Epithelial cell of prostate (primary cell): ENCODE measurements at regions not wholly inside any gene's neighbourhood (a gene's known extent, or its start where the extent isn't known, plus 50 kb on each side); places are given as distances from the start of the nearest gene placed in this dataset.

Experiments used
- DNase-seq: peaks from one replicate; pipeline ENCODE4 v3.0.0-alpha.2; 2011; ENCODE audit warnings: low read depth, low spot score
- H3K27ac ChIP-seq: fragments of 450-650 bp; 2 replicates; pipeline ENCODE4 v1.5.1; 2017; ENCODE audit warnings: mild to moderate bottlenecking

DNA sequence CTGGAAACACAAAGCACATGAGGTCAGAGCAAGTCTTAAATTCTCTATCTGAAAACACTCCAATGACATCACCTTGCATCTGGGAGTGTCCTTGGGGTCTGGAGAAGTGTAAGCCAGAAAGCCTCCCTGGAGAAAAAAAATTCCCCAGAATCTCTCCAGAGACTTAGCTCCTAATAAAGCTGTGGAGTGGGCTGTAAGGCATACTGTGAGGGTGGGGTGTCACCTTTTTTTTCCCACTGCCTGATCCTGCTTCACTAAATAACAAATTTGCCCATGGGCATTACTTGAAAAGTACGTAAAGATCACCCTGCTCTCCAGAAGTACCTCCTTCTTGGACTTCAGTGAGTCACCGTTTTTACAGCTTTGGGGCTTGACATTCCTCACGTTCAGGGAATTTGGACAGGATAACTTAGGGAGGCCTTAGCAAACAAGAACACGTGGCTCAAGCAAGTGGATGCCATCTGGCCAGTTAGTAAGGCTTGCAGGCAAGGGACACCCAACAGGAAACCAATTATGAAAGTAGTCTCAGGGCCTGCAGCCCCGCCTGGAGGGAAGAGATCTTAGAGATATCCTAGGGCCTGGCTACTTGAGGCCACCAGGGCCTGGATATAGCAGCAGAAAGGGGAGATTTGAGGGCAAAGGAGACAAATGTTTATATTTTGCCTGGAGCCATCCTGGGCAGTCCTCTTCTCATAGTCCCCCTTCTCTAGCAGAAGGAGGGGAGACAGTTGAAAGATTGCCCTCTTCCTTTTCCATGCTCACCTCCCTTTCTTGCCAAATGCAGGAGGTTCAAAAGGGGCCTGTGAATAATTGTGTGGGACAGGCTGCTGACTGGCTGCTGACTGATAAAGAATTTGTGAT, 60.1 kb upstream of the PLAC1 start:
- H3K27ac ChIP-seq: peak overlapping the region; percentile 10
- DNase-seq: peak; percentile 49

DNA sequence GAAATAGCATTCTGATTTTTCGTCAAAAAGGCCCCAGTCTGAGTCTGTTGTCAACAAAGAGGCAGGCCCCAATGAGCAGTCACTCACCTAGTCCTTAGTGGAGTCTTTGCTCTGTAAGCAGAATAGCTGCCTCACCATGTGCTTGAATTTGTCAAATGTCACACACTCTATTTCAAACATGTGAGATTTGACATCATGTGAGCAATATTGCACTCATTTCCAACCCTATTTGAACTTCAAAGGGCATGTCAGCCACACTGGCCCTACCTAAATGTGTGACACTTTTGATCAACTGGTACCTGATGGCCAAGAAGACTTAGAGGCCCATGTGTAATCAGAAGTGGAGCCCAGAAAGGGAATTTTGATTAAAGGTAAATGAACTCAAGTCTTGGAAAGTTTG, 59.4 kb upstream of the PLAC1 start:
- H3K27ac ChIP-seq: no peak overlapping the region
- no peak for DNase-seq

DNA sequence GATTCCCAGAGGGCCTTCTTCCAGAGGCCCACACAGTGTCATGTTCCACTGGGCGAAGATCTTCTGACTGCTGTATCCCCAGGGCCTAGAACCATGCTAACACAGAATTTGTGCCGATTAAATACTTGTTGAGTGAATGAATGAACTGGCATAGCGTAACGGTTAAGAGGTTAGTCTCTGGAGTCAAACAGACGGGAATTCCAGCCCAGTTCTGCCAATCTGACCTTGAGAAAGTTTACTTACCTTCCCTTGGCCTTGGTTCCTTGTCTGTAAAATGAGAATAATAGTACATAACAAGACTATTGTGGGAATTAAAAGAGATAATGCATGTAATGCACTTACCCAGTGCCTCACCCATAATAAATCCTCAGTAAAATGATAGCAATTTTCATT, 58.3 kb upstream of the PLAC1 start:
- DNase-seq: no peak
- no peak overlapping the region for H3K27ac ChIP-seq

DNA sequence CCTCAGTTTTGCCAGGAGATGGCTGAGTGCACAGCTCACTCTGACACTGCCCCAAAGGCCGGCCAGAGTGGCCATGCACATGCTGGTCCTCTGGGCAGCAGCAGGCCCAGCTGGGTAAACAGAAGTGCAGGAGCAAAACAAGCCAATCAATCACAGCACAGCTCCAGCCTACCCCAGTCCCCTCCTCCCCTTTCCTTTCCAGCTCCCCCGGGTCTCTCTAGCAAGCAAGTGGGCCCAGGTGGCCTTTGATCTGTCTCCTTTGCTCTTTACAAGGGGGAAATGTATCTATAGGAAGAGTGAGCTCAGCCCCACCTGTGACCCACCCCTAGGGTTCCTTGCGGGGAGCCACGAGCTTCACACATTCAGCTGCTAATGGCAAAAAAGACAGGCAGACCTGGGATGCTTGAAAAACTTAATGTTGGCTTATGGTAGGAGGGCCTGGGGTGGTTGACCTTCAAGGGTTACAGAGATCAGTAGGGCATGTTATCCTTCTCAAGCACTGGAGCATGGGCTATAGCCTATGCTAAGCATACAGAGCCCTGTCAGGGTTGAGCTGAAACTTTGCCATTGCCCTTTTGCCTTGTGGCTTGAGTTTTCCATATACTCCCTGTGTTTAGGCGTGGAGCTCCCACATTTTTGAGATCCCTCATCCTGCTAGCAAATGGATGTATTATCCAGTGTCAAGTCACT, 57.8 kb upstream of the PLAC1 start:
- DNase-seq: no peak
- H3K27ac ChIP-seq: no peak overlapping the region

DNA sequence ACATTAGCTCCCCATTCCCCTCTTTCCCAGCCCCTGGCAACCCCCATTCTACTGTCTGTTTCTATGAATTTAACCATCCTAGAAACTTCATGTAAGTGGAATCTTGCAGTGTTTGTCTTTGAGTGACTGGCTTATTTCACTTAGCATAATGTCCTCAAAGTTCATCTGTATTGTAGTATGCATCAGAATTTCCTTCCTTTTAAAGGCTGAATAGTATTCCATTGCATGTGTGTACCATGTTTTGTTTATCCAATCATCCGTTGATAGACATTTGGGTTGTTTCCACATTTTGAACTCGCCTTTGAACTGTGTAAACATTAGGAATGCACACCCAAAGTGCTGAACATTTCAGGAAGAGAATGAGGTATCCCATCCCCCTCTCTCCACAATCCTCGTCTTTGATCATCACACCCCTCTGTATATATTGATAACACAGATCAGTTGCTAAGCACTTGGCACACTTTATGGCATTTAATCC, 56.4 kb upstream of the PLAC1 start:
- no peak overlapping the region for H3K27ac ChIP-seq
- DNase-seq: no peak

DNA sequence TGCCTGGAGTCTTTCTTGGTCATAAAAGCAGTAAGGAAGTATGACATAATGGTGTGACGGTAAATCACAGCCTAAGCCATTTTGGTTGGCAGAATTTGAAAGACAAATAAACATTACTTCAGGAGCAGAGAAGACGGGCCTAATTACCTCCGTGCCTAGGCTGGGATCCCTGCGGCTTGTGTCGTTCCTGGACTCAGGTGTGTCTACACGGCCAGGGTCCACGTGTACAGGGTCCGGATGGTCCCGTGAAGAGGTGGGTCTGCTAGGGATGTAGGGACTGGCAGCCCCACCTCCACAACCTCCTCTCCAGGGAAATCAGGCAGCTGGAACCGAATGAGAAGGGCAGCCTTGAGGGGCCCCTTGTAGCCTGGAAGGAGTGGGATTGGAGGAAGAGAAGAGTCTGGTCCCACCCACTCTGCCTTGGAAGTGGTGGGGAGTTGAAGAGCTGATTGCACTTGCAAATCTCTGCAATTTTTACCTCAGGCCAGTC, 55.4 kb upstream of the PLAC1 start:
- H3K27ac ChIP-seq: no peak overlapping the region
- DNase-seq: no peak

DNA sequence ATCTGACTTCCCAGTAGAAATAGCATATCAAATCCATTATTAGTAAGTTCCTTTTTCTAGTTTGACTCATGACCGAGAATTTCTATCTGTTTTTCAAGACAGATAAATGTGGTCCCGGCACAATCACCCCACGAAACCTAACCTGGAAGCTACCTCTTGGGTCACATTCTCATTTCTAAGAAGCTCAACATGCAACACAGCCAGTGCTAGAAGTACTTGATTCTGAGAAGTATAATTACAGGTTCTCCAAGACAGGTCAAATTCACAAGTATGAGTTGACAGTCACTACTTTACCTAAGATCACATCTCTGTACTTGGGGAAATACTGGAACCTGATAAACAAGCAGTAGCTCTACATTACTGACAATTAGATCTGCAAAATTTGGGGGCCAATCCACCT, 54.0 kb upstream of the PLAC1 start:
- DNase-seq: no peak
- H3K27ac ChIP-seq: no peak overlapping the region

DNA sequence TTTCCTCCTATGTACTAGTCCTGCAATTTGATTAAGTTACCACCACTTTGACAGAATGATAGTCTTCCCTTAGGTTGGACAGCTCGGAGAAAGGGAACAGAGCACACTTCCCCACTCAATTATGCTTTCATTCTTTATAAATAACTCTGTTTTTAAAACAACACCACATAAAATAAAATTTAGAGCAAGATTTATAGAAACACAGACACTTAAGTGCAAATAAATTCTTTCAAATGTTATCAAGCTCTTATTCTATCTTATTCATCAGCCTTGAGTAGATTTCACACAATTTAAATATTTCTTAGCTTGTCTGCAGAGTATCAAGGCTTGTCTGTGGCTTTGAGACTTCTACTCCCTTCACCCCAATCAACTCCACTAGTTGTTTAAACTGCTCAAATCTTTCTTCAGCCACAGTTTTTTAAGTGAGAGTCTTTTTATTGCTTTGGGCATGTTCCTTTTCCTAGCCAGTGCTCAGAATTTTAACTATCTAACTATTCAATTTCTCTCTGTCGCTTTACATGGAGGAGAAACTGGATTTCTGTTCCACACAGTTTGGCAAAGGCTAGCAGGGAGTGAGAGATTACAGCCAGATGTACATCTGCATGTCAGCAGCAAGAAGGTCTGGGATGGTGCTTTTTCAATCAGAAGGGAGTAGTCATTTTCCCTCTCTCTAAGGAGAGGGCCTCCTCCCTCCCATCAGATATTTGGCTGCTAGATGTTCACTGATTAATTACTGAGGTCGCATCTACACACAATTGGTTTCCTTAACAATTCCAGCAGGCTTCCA, 53.1 kb upstream of the PLAC1 start:
- DNase-seq: no peak
- no peak overlapping the region for H3K27ac ChIP-seq
